ENCODE measurements at regions not wholly inside any gene's neighbourhood (a gene's known extent, or its start where the extent isn't known, plus 50 kb on each side); places are given as distances from the start of the nearest gene placed in this dataset.

DNA sequence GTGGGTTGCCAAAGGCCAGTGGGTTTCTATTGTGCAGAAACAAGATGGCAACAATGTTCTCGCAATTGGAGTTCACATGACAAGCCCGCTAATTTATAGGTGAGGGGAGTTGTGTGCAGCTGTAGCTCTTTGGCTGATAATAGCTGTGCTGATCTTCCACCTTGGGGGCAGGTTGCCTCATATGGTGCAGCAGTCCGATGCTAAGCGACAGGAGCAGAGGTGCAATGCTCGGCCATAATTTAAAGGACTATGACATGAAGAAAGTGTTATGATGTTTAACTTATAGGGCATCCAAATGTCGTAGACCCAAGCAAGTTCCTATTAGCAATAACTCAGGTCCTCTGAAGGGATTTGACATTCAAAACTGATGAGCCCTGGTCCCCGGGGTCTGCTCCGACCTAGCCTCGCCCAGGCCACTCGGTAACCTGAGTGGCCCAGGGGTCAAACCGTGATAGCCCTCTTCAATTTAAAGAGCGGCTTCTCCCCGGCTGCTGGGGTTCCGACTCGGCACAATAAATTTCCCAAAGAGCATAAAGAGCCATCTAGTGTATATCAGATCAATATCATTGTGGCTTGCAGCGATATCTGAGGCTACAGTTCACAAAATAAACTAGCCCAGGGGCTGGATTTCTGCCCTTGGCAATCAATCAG is 724.0 kb downstream of the IRX1 start:
- WGBS (ENCODE audit: insufficient coverage, low coverage, low lambda C conversion rate, missing lambda C conversion rate): 63% methylated on average over 10 of the region's 16 CpGs
- no peak for ATAC-seq
- no peaks in the 10 kb centered on the region for H3K4me1 ChIP-seq
- H3K36me3 ChIP-seq: no peaks in the 10 kb centered on the region
- H3K27me3 ChIP-seq: no peaks in the 10 kb centered on the region
- TF ChIP-seq, protein P1, sequence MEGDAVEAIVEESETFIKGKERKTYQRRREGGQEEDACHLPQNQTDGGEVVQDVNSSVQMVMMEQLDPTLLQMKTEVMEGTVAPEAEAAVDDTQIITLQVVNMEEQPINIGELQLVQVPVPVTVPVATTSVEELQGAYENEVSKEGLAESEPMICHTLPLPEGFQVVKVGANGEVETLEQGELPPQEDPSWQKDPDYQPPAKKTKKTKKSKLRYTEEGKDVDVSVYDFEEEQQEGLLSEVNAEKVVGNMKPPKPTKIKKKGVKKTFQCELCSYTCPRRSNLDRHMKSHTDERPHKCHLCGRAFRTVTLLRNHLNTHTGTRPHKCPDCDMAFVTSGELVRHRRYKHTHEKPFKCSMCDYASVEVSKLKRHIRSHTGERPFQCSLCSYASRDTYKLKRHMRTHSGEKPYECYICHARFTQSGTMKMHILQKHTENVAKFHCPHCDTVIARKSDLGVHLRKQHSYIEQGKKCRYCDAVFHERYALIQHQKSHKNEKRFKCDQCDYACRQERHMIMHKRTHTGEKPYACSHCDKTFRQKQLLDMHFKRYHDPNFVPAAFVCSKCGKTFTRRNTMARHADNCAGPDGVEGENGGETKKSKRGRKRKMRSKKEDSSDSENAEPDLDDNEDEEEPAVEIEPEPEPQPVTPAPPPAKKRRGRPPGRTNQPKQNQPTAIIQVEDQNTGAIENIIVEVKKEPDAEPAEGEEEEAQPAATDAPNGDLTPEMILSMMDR (IDR thresholded peaks at IDR 0.05): no peak
- TF ChIP-seq POLR2A (IDR thresholded peaks at IDR 0.05): no peak
- intact Hi-C loops (cut with DNase I): no loop called here
- no peaks in the 10 kb centered on the region for H3K9me3 ChIP-seq
- H3K4me3 ChIP-seq: no peak overlapping the region
- no peak for DNase-seq
- H3K27ac ChIP-seq: no peak overlapping the region

DNA sequence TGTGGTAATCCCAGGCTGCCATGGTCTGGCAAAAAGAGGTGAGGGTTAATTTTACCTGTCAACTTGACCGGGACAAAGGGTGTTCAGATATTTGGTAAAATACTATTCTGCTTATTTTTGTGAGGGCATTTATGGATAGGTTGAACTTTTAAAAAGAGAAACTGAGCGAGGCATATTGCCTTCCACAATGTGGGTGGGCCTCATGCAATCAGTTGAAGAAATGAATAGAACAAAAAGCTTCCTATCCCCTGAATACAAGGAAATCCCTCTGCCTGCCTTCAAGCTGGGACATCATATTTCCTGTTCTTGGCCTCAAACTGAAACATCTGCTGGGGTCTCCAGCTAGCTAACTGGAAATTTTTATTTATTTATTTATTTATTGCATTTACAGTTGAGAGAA is 734.7 kb downstream of the IRX1 start:
- Histone ChIP-seq H3K27ac (no peak overlapping the region), H3K27me3 (no peaks in the 10 kb centered on the region), H3K9me3 (no peaks in the 10 kb centered on the region), H3K4me3 (no peak overlapping the region), H3K4me1 (no peaks in the 10 kb centered on the region), H3K36me3 (no peaks in the 10 kb centered on the region)
- TF ChIP-seq POLR2A (IDR thresholded peaks at IDR 0.05): no peak
- TF ChIP-seq, protein P1 (IDR thresholded peaks at IDR 0.05): no peak
- ATAC-seq (no peak), DNase-seq (no peak)
- intact Hi-C loops (cut with DNase I): no loop called here
- WGBS (ENCODE audit: insufficient coverage, low coverage, low lambda C conversion rate, missing lambda C conversion rate): 58% methylated on average over 2 of the region's 2 CpGs

DNA sequence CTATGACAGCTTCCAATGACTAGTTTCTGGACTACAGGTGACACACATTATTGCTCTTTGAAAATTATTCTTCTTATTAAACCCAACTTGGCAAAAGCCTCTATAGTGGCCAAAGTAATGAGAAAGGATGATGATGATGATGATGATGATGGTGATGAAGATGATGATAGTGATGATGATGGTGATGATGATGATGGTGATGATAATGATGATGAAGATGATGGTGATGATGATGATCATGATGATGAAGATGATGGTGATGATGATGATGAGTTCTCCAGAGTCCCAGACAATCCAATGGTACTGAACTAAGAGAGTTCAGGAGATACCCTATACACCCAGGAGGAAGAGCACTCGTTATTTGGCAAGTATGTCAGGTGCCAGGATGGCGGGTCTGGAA is 739.4 kb downstream of the IRX1 start:
- TF ChIP-seq, protein P1 (IDR thresholded peaks at IDR 0.05): no peak
- no peak for TF ChIP-seq POLR2A (IDR thresholded peaks at IDR 0.05)
- no peaks in the 10 kb centered on the region for H3K9me3 ChIP-seq

DNA sequence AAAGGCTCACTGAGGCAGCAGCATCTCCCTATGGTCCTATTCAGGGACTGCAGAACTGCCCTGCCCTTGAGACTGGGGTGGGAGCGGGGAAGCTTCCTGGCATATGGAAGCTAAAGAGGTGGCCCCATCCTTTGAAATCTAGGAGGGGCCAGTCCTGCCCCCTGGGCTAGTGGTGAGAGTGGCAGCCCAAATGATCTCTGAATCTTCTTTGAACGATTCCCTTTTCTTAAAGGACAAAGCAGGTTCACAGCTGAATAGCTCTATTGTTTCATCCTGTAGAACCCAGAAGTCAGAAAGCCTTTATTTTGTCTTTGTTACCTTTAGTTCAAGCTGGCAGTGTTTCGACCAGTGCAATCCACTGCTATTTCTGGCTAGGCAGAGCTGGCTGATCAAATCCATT is 741.9 kb downstream of the IRX1 start:
- DNase-seq (no peak), ATAC-seq (no peak)
- Histone ChIP-seq H3K27me3 (no peaks in the 10 kb centered on the region), H3K27ac (no peak overlapping the region), H3K4me3 (no peak overlapping the region), H3K4me1 (no peaks in the 10 kb centered on the region), H3K36me3 (no peaks in the 10 kb centered on the region), H3K9me3 (no peaks in the 10 kb centered on the region)
- intact Hi-C loops (cut with DNase I): no loop called here
- WGBS (ENCODE audit: insufficient coverage, low coverage, low lambda C conversion rate, missing lambda C conversion rate): 41% methylated on average over 2 of the region's 3 CpGs
- TF ChIP-seq POLR2A (IDR thresholded peaks at IDR 0.05): no peak
- TF ChIP-seq, protein P1 (IDR thresholded peaks at IDR 0.05): no peak

More for the DNA sequence above, 739.4 kb downstream of the IRX1 start:
- Histone ChIP-seq H3K27ac (no peak overlapping the region), H3K4me3 (no peak overlapping the region), H3K4me1 (no peaks in the 10 kb centered on the region), H3K36me3 (no peaks in the 10 kb centered on the region), H3K27me3 (no peaks in the 10 kb centered on the region)
- ATAC-seq (no peak), DNase-seq (no peak)
- 51% methylated on average over 2 of the region's 2 CpGs for WGBS (ENCODE audit: insufficient coverage, low coverage, low lambda C conversion rate, missing lambda C conversion rate)
- intact Hi-C loops (cut with DNase I): no loop called here

DNA sequence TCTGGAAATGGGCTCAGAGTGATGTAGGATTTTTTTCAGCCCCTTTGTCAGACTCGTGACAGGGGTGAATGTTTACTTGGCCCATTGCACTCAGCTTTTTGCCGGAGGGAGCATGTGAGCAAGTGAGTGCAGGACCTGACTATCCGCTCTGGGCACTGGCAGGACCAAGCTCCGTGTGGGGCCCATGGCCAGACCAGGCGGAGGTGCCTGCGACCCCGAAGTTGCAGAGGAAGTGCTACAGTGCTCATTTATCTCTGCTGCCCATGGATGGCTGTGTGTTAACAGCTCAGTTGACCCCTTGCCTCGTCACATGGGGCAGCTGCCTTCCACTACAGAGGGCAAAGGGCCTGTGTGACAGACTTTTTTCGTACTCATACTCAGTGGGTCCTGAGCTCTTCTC is 744.3 kb downstream of the IRX1 start:
- no peaks in the 10 kb centered on the region for H3K27me3 ChIP-seq
- no peak for DNase-seq
- ATAC-seq: peak in 1 of 4 donors; percentile 18
- H3K4me3 ChIP-seq: no peak overlapping the region
- no peak for TF ChIP-seq POLR2A (IDR thresholded peaks at IDR 0.05)
- TF ChIP-seq, protein P1 (IDR thresholded peaks at IDR 0.05): no peak
- intact Hi-C loops (cut with DNase I): no loop called here
- H3K4me1 ChIP-seq: no peaks in the 10 kb centered on the region
- H3K27ac ChIP-seq: no peak overlapping the region
- no peaks in the 10 kb centered on the region for H3K36me3 ChIP-seq
- 44% methylated on average over 6 of the region's 9 CpGs for WGBS (ENCODE audit: insufficient coverage, low coverage, low lambda C conversion rate, missing lambda C conversion rate)
- no peaks in the 10 kb centered on the region for H3K9me3 ChIP-seq
